Panc1 (cell line): ENCODE measurements at regions not wholly inside any gene's neighbourhood (a gene's known extent, or its start where the extent isn't known, plus 50 kb on each side); places are given as distances from the start of the nearest gene placed in this dataset.
"Not testable (repeated sequence)": the region's sequence is repeated elsewhere in the genome, so short reads cannot be mapped to it uniquely, and the experiment has no call there.

Source experiments
- ATAC-seq: fragments of 200-7000 bp; cut with Tn5 transposase; 2 replicates; pipeline ENCODE4 v1.9.1; 2020; ENCODE audit warnings: mild to moderate bottlenecking, moderate library complexity
- BruUV-seq: library from RNA; stranded (reverse); fragments of 400-500 nt; replicated peaks from 2 replicates; lab custom pipeline; 2021; lab: Mats Ljungman, UMichigan
- CTCF ChIA-PET: fragments of 300-600 bp; sonication (Branson Sonifier 250); formaldehyde crosslinking; loops from one replicate; lab custom pipeline; 2022; ENCODE audit warnings: antibody characterized with exemption; lab: Charles Lee
- POLR2A ChIA-PET: fragments of 300-600 bp; sonication (Branson Sonifier 250); formaldehyde crosslinking; loops from one replicate; lab custom pipeline; 2022; ENCODE audit warnings: antibody characterized with exemption; lab: Charles Lee
- DNase-seq: peaks from one replicate; pipeline ENCODE4 v3.0.0-alpha.2; 2010; ENCODE audit warnings: low read depth, low spot score
- H3K27ac ChIP-seq: 2 replicates; pipeline ENCODE4 v1.5.1; 2011; ENCODE audit warnings: mild to moderate bottlenecking, low read length, inconsistent platforms
- H3K27me3 ChIP-seq: fragments of 200-500 bp; sonication (Bioruptor generic); 2 replicates; pipeline ENCODE4 v1.6.0; 2014; ENCODE audit warnings: low read length, inconsistent platforms; ENCODE audit not compliant: control insufficient read depth, insufficient read depth
- H3K36me3 ChIP-seq: fragments of 200-500 bp; sonication (Bioruptor generic); 2 replicates; pipeline ENCODE4 v1.5.1; 2014; ENCODE audit warnings: inconsistent platforms, mild to moderate bottlenecking, low read length, moderate library complexity; ENCODE audit not compliant: control insufficient read depth, insufficient read depth
- H3K4me1 ChIP-seq: 2 replicates; pipeline ENCODE4 v1.5.1; 2011; ENCODE audit warnings: inconsistent platforms, mild to moderate bottlenecking, low read length, moderate library complexity; ENCODE audit not compliant: control insufficient read depth, insufficient read depth
- H3K4me3 ChIP-seq, 2 experiments: 2 replicates each; pipeline ENCODE4 v1.5.1; 2011 to 2012; ENCODE audit warnings: low read depth in 2 of 2, low read length in 2 of 2, mild to moderate bottlenecking in 2 of 2, inconsistent platforms in 1 of 2, moderate library complexity in 1 of 2
- H3K9me3 ChIP-seq: fragments of 200-500 bp; sonication (Bioruptor generic); 2 replicates; pipeline ENCODE4 v1.5.1; 2014; ENCODE audit warnings: low read depth, mild to moderate bottlenecking, inconsistent platforms, low read length, moderate library complexity; ENCODE audit not compliant: control insufficient read depth, insufficient read depth
- CTCF ChIP-seq: fragments of 450-650 bp; IDR thresholded peaks from 2 replicates; pipeline ENCODE4 v1.5.1; 2017; ENCODE audit warnings: mild to moderate bottlenecking
- POLR2AphosphoS5 ChIP-seq: IDR thresholded peaks from 2 replicates; pipeline ENCODE4 v1.6.1; 2012; ENCODE audit warnings: mild to moderate bottlenecking, low read depth, low read length, moderate library complexity
- REST ChIP-seq, 2 experiments: IDR thresholded peaks; 2 replicates each; pipeline ENCODE4 v1.6.1; 2011 to 2012; ENCODE audit warnings: low read depth in 2 of 2, control low read depth in 1 of 2, low read length in 1 of 2, mild to moderate bottlenecking in 1 of 2, moderate library complexity in 1 of 2; ENCODE audit not compliant: insufficient read depth in 1 of 2
- SIN3A ChIP-seq: IDR thresholded peaks from 2 replicates; pipeline ENCODE4 v1.6.1; 2012; ENCODE audit warnings: low read depth, mild to moderate bottlenecking, low read length, moderate library complexity, borderline replicate concordance; ENCODE audit not compliant: insufficient read depth
- TCF7L2 ChIP-seq: IDR thresholded peaks from 2 replicates; pipeline ENCODE4 v1.6.1; 2011; ENCODE audit warnings: mild to moderate bottlenecking, low read depth, low read length, inconsistent platforms
- in situ Hi-C: cut with HindIII; loops from 2 replicates; pipeline ENCODE4 v1.10.0; 2016; ENCODE audit warnings: low sequenced_read_pairs, low pct_unique_long_range_greater_than_20kb
- intact Hi-C: fragments of 100-400 bp; cut with micrococcal nuclease; formaldehyde crosslinking; loops from one replicate; pipeline ENCODE4 v1.10.0; 2022; ENCODE audit not compliant: unreplicated experiment

- no peaks in the 10 kb centered on the region for H3K36me3 ChIP-seq
- no peaks in the 10 kb centered on the region for H3K27me3 ChIP-seq
- CTCF ChIA-PET, result no interaction called here
- intact Hi-C loops (no loop called here), in situ Hi-C loops (no loop called here)
- BruUV-seq, result no TSS peak
- DNase-seq, result no peak
- POLR2A ChIA-PET, result no interaction called here
- H3K4me3 ChIP-seq, result no peak overlapping the region
- no peak overlapping the region for H3K27ac ChIP-seq
- H3K4me1 ChIP-seq, result no peaks in the 10 kb centered on the region
- TF ChIP-seq REST (IDR thresholded peaks at IDR 0.05; ENCODE audit: insufficient read depth in 1 of 2, low read depth in 2 of 2, low read length in 1 of 2) (no peak), CTCF (no peak), TCF7L2 (no peak), POLR2AphosphoS5 (no peak), SIN3A (no peak)
- ATAC-seq, result no peak
- no peaks in the 10 kb centered on the region for H3K9me3 ChIP-seq
These were observed 193.8 kb upstream of the TOX3 start for GRCh38 chr16:52740766-52741165.

- POLR2A ChIA-PET, result no interaction called here
- Histone ChIP-seq H3K4me1 (no peaks in the 10 kb centered on the region), H3K27ac (no peak overlapping the region), H3K36me3 (no peaks in the 10 kb centered on the region), H3K9me3 (no peaks in the 10 kb centered on the region), H3K4me3 (no peak overlapping the region), H3K27me3 (no peaks in the 10 kb centered on the region)
- no peak for ATAC-seq
- in situ Hi-C loops, result no loop called here
- BruUV-seq, result no TSS peak
- no peak for DNase-seq
- CTCF ChIA-PET, result no interaction called here
- intact Hi-C loops, result no loop called here
- TF ChIP-seq SIN3A (no peak), TCF7L2 (no peak), POLR2AphosphoS5 (no peak), REST (IDR thresholded peaks at IDR 0.05; ENCODE audit: insufficient read depth in 1 of 2, low read depth in 2 of 2, low read length in 1 of 2) (no peak), CTCF (no peak)
These were observed 193.4 kb upstream of the TOX3 start for GRCh38 chr16:52740333-52740732.

- not testable (repeated sequence) for BruUV-seq, H3K27me3 ChIP-seq
These were observed 192.0 kb upstream of the TOX3 start for GRCh38 chr16:52738992-52739391.

More at GRCh38 chr16:52738992-52739391, 192.0 kb upstream of the TOX3 start:
- DNase-seq, CTCF ChIA-PET, in situ Hi-C loops, POLR2A ChIA-PET, H3K9me3 ChIP-seq, intact Hi-C loops, H3K4me1 ChIP-seq, ATAC-seq, H3K27ac ChIP-seq, H3K36me3 ChIP-seq, H3K4me3 ChIP-seq: not testable (repeated sequence)
